PC-9 (cell line): ENCODE measurements at regions not wholly inside any gene's neighbourhood (a gene's known extent, or its start where the extent isn't known, plus 50 kb on each side); places are given as distances from the start of the nearest gene placed in this dataset.

Experiments
- BruUV-seq: library from RNA; stranded (reverse); fragments of 400-500 nt; replicated peaks from 2 replicates; lab custom pipeline; 2021; lab: Mats Ljungman, UMichigan
- CTCF ChIA-PET: fragments of 300-600 bp; sonication (Branson Sonifier 250); formaldehyde crosslinking; loops from one replicate; lab custom pipeline; 2022; ENCODE audit warnings: antibody characterized with exemption; lab: Charles Lee
- POLR2A ChIA-PET: fragments of 300-600 bp; sonication (Branson Sonifier 250); formaldehyde crosslinking; loops from one replicate; lab custom pipeline; 2022; ENCODE audit warnings: antibody characterized with exemption; ENCODE audit not compliant: unreplicated experiment; lab: Charles Lee
- DNase-seq, 2 experiments: peaks; one replicate each; pipeline versions ENCODE4 v3.0.0 to v3.0.0-alpha.2; 2015 to 2022; ENCODE audit warnings: mixed read lengths in 1 of 2
- H2AFZ ChIP-seq: fragments of 200-600 bp; sonication (generic); 2 replicates; pipeline ENCODE4 v1.8.1; 2017; ENCODE audit warnings: antibody characterized with exemption
- H3F3A ChIP-seq: fragments of 200-600 bp; sonication (generic); 2 replicates; pipeline ENCODE4 v1.8.1; 2017; ENCODE audit warnings: antibody characterized with exemption, mild to moderate bottlenecking, low read depth; ENCODE audit not compliant: insufficient read depth
- H3K27ac ChIP-seq: fragments of 200-600 bp; sonication (generic); 2 replicates; pipeline ENCODE4 v1.6.1; 2016; ENCODE audit warnings: mixed run types
- H3K27me3 ChIP-seq: fragments of 200-600 bp; sonication (generic); 2 replicates; pipeline ENCODE4 v1.6.1; 2016; ENCODE audit warnings: low read depth, mixed run types; ENCODE audit not compliant: insufficient read depth
- H3K36me3 ChIP-seq: fragments of 200-600 bp; sonication (generic); 2 replicates; pipeline ENCODE4 v1.6.1; 2016; ENCODE audit warnings: low read depth, mixed run types
- H3K4me1 ChIP-seq: fragments of 200-600 bp; sonication (generic); replicated peaks from 2 replicates; pipeline ENCODE4 v1.6.1; 2016; ENCODE audit warnings: mixed run types; ENCODE audit not compliant: insufficient read depth
- H3K4me2 ChIP-seq: fragments of 200-600 bp; sonication (generic); 2 replicates; pipeline ENCODE4 v1.6.1; 2017; ENCODE audit warnings: mixed run types
- H3K4me3 ChIP-seq: fragments of 200-600 bp; sonication (generic); 2 replicates; pipeline ENCODE4 v1.6.1; 2016; ENCODE audit warnings: mixed run types
- H3K79me2 ChIP-seq: fragments of 200-600 bp; sonication (generic); 2 replicates; pipeline ENCODE4 v1.6.1; 2017; ENCODE audit warnings: low read depth, mixed run types
- H3K9me2 ChIP-seq: fragments of 200-600 bp; sonication (generic); 2 replicates; pipeline ENCODE4 v1.8.1; 2017; ENCODE audit warnings: mild to moderate bottlenecking; ENCODE audit not compliant: insufficient read depth
- H3K9me3 ChIP-seq: fragments of 200-600 bp; sonication (generic); 2 replicates; pipeline ENCODE4 v1.8.1; 2016; ENCODE audit warnings: low read depth; ENCODE audit not compliant: insufficient read depth
- H4K20me1 ChIP-seq: fragments of 200-600 bp; sonication (generic); 2 replicates; pipeline ENCODE4 v1.8.1; 2017; ENCODE audit not compliant: insufficient read depth
- CTCF ChIP-seq: fragments of 200-600 bp; sonication (generic); conservative IDR thresholded peaks from 2 replicates; pipeline ENCODE4 v1.6.1; 2017; ENCODE audit warnings: mixed run types, antibody characterized with exemption, mild to moderate bottlenecking, moderate library complexity
- EZH2 ChIP-seq: fragments of 200-600 bp; sonication (generic); IDR thresholded peaks from 2 replicates; pipeline ENCODE4 v1.8.0; 2017; ENCODE audit warnings: antibody characterized with exemption, low read depth
- intact Hi-C: fragments of 100-400 bp; cut with micrococcal nuclease; formaldehyde crosslinking; loops from one replicate; pipeline ENCODE4 v1.10.0; 2022; ENCODE audit not compliant: unreplicated experiment

- intact Hi-C loops, result no loop called here
- no peaks in the 10 kb centered on the region for H3K4me1 ChIP-seq
- CTCF ChIA-PET, result no interaction called here
- H3K79me2 ChIP-seq, result no peaks in the 10 kb centered on the region
- no peak overlapping the region for H3K27ac ChIP-seq
- DNase-seq, result no peak
- H3F3A ChIP-seq, result no peaks in the 10 kb centered on the region
- H3K27me3 ChIP-seq, result no peaks in the 10 kb centered on the region
- H3K9me2 ChIP-seq, result no peaks in the 10 kb centered on the region
- no TSS peak for BruUV-seq
- H3K36me3 ChIP-seq, result no peaks in the 10 kb centered on the region
- H4K20me1 ChIP-seq, result no peaks in the 10 kb centered on the region
- TF ChIP-seq EZH2 (no peak), CTCF (no peak)
- H3K4me2 ChIP-seq, result no peak overlapping the region
- POLR2A ChIA-PET, result no interaction called here
- H3K9me3 ChIP-seq, result no peaks in the 10 kb centered on the region
- no peak overlapping the region for H3K4me3 ChIP-seq
- H2AFZ ChIP-seq, result no peak overlapping the region
Observed at GRCh38 chr10:91726355-91726754, 71.9 kb upstream of the TNKS2 start.

GRCh38 chr10:91724933-91725332 is 73.3 kb upstream of the TNKS2 start:
- Histone ChIP-seq H3F3A (no peaks in the 10 kb centered on the region), H3K9me2 (no peaks in the 10 kb centered on the region), H3K36me3 (no peaks in the 10 kb centered on the region), H3K9me3 (no peaks in the 10 kb centered on the region), H3K4me2 (no peak overlapping the region), H3K4me3 (no peak overlapping the region), H3K27me3 (no peaks in the 10 kb centered on the region), H3K4me1 (no peaks in the 10 kb centered on the region), H2AFZ (no peak overlapping the region), H4K20me1 (no peaks in the 10 kb centered on the region), H3K79me2 (no peaks in the 10 kb centered on the region), H3K27ac (no peak overlapping the region)
- CTCF ChIA-PET, result no interaction called here
- BruUV-seq, result no TSS peak
- no peak for TF ChIP-seq CTCF
- no peak for TF ChIP-seq EZH2
- POLR2A ChIA-PET, result no interaction called here
- intact Hi-C loops, result no loop called here
- DNase-seq, result no peak

GRCh38 chr10:91713461-91714072 is 80.7 kb upstream of the PPP1R3C start:
- no peak overlapping the region for H3K27ac ChIP-seq
- TF ChIP-seq CTCF (no peak), EZH2 (no peak)
- H3K4me3 ChIP-seq, result no peak overlapping the region
- H3K36me3 ChIP-seq, result no peaks in the 10 kb centered on the region
- no peak for DNase-seq
- H3K4me2 ChIP-seq, result no peak overlapping the region
- H3K27me3 ChIP-seq, result no peaks in the 10 kb centered on the region
- H3K79me2 ChIP-seq, result no peaks in the 10 kb centered on the region
- ChIA-PET POLR2A (no interaction called here), CTCF (no interaction called here)
- H2AFZ ChIP-seq, result no peak overlapping the region
- no peaks in the 10 kb centered on the region for H4K20me1 ChIP-seq
- H3F3A ChIP-seq, result no peaks in the 10 kb centered on the region
- no TSS peak for BruUV-seq
- H3K9me3 ChIP-seq, result no peaks in the 10 kb centered on the region
- intact Hi-C loops, result no loop called here
- no peaks in the 10 kb centered on the region for H3K9me2 ChIP-seq
- no peaks in the 10 kb centered on the region for H3K4me1 ChIP-seq
